HG02840 (cell line): ENCODE measurements at regions not wholly inside any gene's neighbourhood (a gene's known extent, or its start where the extent isn't known, plus 50 kb on each side); places are given as distances from the start of the nearest gene placed in this dataset.
"Not testable (repeated sequence)": the region's sequence is repeated elsewhere in the genome, so short reads cannot be mapped to it uniquely, and the experiment has no call there.

Experiments used
- ATAC-seq: cut with Tn5 transposase; IDR thresholded peaks from one replicate; pipeline ENCODE4 v1.9.1; 2021; ENCODE audit warnings: mild to moderate bottlenecking, moderate library complexity, moderate number of reproducible peaks; ENCODE audit not compliant: unreplicated experiment, low FRiP score

DNA sequence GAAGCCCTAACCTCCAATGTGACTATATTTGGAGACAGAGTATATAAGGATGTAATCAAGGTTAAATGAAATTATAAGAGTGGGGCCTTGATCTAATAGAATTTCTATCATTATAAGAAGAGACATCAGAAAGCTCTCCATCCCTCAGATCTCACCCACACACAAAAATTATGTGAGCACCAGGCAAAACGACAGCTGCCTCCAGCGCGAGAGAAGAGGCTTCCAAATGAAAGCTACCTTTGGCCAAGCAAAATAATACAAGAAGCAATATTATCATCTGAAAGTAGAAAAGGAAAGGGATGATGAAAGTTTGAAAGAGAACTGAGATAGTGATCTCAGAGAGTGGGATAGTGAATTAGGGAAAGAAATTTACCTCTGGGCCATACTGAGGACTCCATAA is 1192.5 kb downstream of the NXPH1 start:
- no peak for ATAC-seq

GRCh38 chr7:9645756-9646155 is 1212.3 kb downstream of the NXPH1 start:
- ATAC-seq: no peak

GRCh38 chr7:9657257-9657656 is 1223.8 kb downstream of the NXPH1 start:
- no peak for ATAC-seq

- no peak for ATAC-seq
Measured at GRCh38 chr7:9671979-9672917, 1238.8 kb downstream of the NXPH1 start.

GRCh38 chr7:9680713-9681112 is 1247.3 kb downstream of the NXPH1 start:
- no peak for ATAC-seq

- no peak for ATAC-seq
Measured at GRCh38 chr7:9681284-9681683, 1247.9 kb downstream of the NXPH1 start.

DNA sequence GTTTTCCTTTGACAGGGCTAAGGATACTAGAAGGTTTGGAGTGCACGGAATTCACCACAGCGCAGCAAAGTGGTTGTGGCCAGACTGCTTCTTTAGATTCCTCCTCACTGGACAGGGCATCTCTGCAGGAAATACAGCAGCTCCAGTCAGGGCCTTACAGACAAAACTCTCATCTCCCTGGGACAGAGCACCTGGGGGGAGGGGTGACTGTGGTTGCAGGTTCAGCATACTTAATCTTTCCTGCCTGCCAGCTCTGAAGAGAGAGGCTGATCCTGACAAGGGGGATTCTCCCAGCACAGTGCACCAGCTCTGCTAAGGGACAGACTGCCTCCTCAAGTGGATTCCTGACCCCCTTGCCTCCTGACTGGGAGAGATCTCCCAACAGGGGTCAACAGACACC is 1257.9 kb downstream of the NXPH1 start:
- ATAC-seq: no peak

DNA sequence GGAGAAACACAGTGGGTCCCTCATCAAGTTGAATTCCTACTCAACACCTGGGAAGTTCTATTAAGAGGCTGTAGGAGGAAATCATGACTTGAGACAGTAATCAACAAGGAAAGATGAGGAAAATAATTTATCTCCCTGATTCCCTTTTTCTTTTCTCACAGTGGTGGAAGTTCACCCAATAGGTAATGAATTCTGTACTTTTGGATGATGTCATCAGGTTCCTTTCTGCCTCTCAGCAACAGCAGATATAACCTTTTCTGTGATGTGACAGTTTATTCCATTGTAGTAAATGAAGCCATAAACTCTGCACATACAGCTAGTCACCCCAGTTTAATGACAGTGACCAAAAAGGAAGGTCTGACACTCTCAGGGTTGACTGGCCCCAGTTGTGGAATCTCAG is 1265.0 kb downstream of the NXPH1 start:
- no peak for ATAC-seq

DNA sequence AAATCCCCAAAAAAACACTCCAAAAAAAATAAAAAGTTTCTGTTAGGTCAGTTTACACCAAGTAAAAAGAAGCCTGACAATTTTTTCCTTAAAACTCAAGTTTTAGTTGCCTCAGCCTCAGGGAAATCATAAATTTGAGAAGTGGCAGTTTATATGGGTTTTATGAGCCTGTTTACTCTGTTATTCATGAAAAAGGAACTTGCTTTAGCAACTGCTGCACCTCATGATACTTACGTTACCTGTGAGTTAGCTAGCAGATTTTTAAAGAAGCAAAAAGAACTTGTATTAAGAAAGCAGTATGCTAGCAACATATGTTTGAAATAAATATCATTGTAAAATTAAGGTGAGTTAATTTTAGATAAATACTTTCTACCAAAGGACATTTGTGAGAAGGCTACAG is 1264.5 kb upstream of the PHF14 start:
- ATAC-seq: no peak

DNA sequence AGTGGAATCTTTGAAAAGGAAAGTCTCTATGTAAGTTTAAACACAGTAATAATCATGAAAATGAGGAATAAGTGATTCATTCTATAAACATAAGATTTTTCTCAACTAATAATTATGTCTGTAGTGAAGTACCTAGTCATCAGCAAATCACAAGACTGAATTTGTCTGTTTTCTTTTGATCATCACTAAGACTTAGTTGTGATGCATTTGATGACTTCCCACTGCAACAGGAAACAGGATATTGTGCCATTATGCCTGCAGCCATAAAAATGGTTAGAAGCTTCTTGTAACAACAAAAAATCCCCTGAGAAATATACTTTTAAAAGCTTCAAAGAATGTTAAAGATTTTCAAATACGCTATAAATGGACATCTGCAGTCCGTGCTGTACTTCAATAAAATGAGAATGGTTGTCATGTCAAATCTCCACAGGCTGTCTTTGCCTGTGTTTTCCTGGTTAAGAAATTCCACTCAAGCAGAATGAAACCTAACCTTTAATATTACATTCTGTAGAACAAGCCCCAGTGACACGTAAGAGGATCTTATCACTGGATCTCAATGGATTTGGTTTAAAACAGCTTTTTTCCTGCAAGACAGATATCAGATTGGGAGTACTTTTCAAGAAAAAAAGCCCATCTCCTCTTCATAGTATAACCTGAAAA is 1262.3 kb upstream of the PHF14 start:
- ATAC-seq: no peak

- ATAC-seq: no peak
Measured at GRCh38 chr7:9718071-9718661, 1255.5 kb upstream of the PHF14 start.

GRCh38 chr7:9719303-9719702 is 1254.4 kb upstream of the PHF14 start:
- no peak for ATAC-seq

- no peak for ATAC-seq
Measured at GRCh38 chr7:9719721-9720120, 1254.0 kb upstream of the PHF14 start.

DNA sequence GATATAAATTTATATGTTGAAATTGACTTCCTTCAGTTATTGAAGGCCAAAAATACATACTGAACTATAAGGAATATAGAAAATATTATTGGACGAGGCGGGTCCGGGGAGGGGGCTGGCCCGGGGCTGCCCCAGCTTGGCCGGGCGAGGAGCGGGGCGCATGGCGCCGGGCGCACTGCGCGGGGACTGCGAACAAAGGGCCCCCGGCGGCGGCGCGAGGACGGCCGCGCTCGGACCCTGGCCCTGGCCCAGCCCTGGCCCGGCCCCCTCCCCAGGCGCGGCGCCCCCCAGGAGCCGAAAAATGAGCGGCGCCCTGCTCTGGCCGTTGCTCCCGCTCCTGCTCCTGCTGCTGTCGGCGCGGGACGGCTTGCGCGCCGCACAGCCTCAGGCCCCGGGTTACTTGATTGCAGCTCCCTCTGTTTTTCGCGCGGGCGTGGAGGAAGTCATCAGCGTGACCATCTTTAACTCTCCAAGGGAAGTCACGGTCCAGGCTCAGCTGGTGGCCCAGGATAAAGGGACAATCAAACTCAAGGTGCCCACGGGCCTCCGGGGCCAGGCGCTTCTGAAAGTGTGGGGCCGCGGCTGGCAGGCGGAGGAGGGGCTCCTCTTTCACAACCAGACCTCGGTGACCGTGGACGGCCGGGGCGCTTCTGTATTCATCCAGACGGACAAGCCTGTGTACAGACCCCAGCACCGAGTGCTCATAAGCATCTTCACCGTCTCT is 1247.6 kb upstream of the PHF14 start:
- not testable (repeated sequence) for ATAC-seq

DNA sequence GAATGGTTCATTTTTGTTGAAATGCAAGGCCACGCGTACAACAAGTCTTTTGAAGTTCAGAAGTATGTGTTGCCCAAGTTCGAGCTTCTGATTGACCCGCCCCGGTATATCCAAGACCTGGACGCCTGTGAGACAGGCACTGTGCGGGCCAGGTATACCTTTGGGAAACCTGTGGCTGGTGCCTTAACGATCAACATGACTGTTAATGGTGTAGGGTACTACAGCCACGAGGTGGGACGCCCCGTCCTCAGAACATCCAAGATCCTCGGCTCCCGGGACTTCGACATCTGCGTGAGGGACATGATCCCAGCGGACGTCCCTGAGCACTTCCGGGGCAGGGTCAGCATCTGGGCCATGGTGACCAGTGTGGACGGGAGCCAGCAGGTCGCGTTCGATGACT is 1246.9 kb upstream of the PHF14 start:
- ATAC-seq: not testable (repeated sequence)

DNA sequence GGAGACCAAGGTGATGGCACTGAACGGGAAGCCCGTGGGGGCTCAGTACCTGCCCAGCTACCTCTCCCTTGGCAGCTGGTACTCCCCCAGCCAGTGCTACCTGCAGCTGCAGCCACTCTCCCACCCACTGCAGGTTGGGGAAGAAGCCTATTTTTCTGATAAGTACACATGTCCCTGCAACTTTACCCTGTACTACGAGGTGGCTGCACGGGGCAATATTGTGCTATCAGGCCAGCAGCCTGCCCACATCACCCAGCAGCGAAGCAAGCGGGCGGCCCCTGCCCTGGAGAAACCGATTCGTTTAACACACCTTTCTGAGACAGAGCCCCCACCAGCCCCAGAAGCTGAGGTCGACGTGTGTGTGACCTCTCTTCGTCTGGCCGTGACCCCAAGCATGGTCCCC is 1246.2 kb upstream of the PHF14 start:
- ATAC-seq: not testable (repeated sequence)

DNA sequence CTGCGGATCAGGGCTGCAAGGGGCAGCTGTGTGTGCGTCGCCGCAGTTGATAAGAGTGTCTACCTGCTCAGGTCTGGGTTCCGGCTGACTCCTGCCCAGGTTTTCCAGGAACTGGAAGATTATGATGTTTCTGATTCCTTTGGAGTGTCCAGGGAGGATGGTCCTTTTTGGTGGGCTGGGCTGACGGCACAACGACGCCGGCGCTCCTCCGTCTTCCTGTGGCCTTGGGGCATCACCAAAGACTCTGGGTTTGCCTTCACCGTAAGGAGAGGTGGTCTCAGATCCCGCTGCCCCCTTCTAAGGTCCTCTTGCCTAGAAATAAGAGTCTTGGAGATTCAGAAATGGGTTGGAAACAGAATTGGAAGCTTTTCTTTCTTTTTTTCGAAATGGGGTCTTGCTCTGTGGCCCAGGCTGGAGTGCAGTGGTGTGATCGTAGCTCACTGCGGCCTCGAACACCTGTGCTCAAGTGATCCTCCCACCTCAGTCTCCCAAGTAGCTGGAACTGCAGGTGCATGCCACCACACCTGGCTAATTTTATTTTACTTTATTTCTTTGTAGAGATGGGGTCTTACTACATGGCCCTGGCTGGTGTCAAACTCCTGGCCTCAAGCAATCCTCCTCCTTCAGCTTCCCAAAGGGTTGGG is 1245.5 kb upstream of the PHF14 start:
- ATAC-seq: not testable (repeated sequence)

DNA sequence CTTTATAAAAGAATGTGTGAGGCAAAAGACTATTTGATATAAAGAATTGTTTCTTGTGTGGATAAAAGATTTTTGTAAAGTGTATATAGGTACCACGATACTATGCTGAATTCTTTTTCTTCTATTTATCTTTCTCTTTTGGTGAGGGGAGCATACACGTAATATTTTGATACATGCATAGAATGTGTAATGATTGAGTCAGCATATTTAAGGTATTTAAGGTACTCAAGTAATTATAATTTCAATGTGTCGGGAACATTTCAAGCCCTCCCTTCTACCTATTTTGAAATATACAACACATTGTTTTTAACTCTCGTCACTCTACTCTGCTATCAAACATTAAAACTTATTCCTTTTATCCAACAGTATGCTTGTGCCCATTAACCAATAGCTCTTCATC is 1221.6 kb upstream of the PHF14 start:
- no peak for ATAC-seq

- no peak for ATAC-seq
Measured at GRCh38 chr7:9761224-9761623, 1212.4 kb upstream of the PHF14 start.

- ATAC-seq: no peak
Measured at GRCh38 chr7:9776900-9777299, 1196.8 kb upstream of the PHF14 start.
